ENCODE measurements at regions not wholly inside any gene's neighbourhood (a gene's known extent, or its start where the extent isn't known, plus 50 kb on each side); places are given as distances from the start of the nearest gene placed in this dataset.
A peak's percentile ranks its signal among the peaks of the same experiment; 100 is the strongest.
"Not testable (repeated sequence)": the region's sequence is repeated elsewhere in the genome, so short reads cannot be mapped to it uniquely, and the experiment has no call there.

- no peak for DNase-seq
Observed at GRCh38 chr19:20287070-20287469, 120.1 kb downstream of the ZNF486 start.

- not testable (repeated sequence) for DNase-seq
Observed at GRCh38 chr19:20285876-20286275, 118.9 kb downstream of the ZNF486 start.

- no peak for DNase-seq
Observed at GRCh38 chr19:20279516-20279915, 112.5 kb downstream of the ZNF486 start.

GRCh38 chr19:20278342-20278741, 111.3 kb downstream of the ZNF486 start:
- DNase-seq = peak; percentile 21

- not testable (repeated sequence) for DNase-seq
Observed at GRCh38 chr19:20276732-20277082, 109.7 kb downstream of the ZNF486 start.

GRCh38 chr19:20276011-20276731, 109.2 kb downstream of the ZNF486 start:
- DNase-seq = no peak

GRCh38 chr19:20273951-20274570, 107.0 kb downstream of the ZNF486 start:
- no peak for DNase-seq

- no peak for DNase-seq
Observed at GRCh38 chr19:20273376-20273775, 106.4 kb downstream of the ZNF486 start.

GRCh38 chr19:20272627-20273010, 105.6 kb downstream of the ZNF486 start:
- DNase-seq = not testable (repeated sequence)

- DNase-seq = not testable (repeated sequence)
Observed at GRCh38 chr19:20271927-20272626, 105.1 kb downstream of the ZNF486 start.

- no peak for DNase-seq
Observed at GRCh38 chr19:20271215-20271926, 104.4 kb downstream of the ZNF486 start.

- no peak for DNase-seq
Observed at GRCh38 chr19:20269461-20269860, 102.4 kb downstream of the ZNF486 start.

- DNase-seq = not testable (repeated sequence)
Observed at GRCh38 chr19:20261513-20261912, 94.5 kb downstream of the ZNF486 start.

GRCh38 chr19:20260738-20261137, 93.7 kb downstream of the ZNF486 start:
- not testable (repeated sequence) for DNase-seq

GRCh38 chr19:20259615-20260014, 92.6 kb downstream of the ZNF486 start:
- DNase-seq = no peak

GRCh38 chr19:20256606-20257005, 89.6 kb downstream of the ZNF486 start:
- DNase-seq = no peak

- no peak for DNase-seq
Observed at GRCh38 chr19:20254121-20254520, 87.1 kb downstream of the ZNF486 start.

GRCh38 chr19:20252613-20253012, 85.6 kb downstream of the ZNF486 start:
- DNase-seq = no peak

- no peak for DNase-seq
Observed at GRCh38 chr19:20250627-20251026, 83.6 kb downstream of the ZNF486 start.

- DNase-seq = no peak
Observed at GRCh38 chr19:20250121-20250520, 83.1 kb downstream of the ZNF486 start.

Data from CD4-positive, alpha-beta T cell treated with Interleukin-6 for 4 hours (primary cell).